ENCODE measurements at regions not wholly inside any gene's neighbourhood (a gene's known extent, or its start where the extent isn't known, plus 50 kb on each side); places are given as distances from the start of the nearest gene placed in this dataset.

GRCh38 chr13:62799931-62800436 is 1384.3 kb upstream of the PCDH20 start:
- no peak overlapping the region for H3K4me3 ChIP-seq (ENCODE audit: low read depth, low read length)
- in situ Hi-C loops (cut with HindIII; ENCODE audit: low sequenced_read_pairs): no loop called here
- no peak for TF ChIP-seq CTCF (IDR thresholded peaks at IDR 0.05; ENCODE audit: low read depth, low read length, missing control alignments)
- DNase-seq (ENCODE audit: low read depth): no peak

- no peak for TF ChIP-seq CTCF (IDR thresholded peaks at IDR 0.05; ENCODE audit: low read depth, low read length, missing control alignments)
- H3K4me3 ChIP-seq (ENCODE audit: low read depth, low read length): no peak overlapping the region
- no peak for DNase-seq (ENCODE audit: low read depth)
- in situ Hi-C loops (cut with HindIII; ENCODE audit: low sequenced_read_pairs): no loop called here
Measured at GRCh38 chr13:62799038-62799535, 1383.4 kb upstream of the PCDH20 start.

GRCh38 chr13:62793850-62794249 is 1378.2 kb upstream of the PCDH20 start:
- no peak for TF ChIP-seq CTCF (IDR thresholded peaks at IDR 0.05; ENCODE audit: low read depth, low read length, missing control alignments)
- DNase-seq (ENCODE audit: low read depth): no peak
- in situ Hi-C loops (cut with HindIII; ENCODE audit: low sequenced_read_pairs): no loop called here
- H3K4me3 ChIP-seq (ENCODE audit: low read depth, low read length): no peak overlapping the region

- no peak for TF ChIP-seq CTCF (IDR thresholded peaks at IDR 0.05; ENCODE audit: low read depth, low read length, missing control alignments)
- no peak overlapping the region for H3K4me3 ChIP-seq (ENCODE audit: low read depth, low read length)
- in situ Hi-C loops (cut with HindIII; ENCODE audit: low sequenced_read_pairs): no loop called here
- no peak for DNase-seq (ENCODE audit: low read depth)
Measured at GRCh38 chr13:62781866-62782265, 1366.2 kb upstream of the PCDH20 start.

- no peak for DNase-seq (ENCODE audit: low read depth)
- no peak for TF ChIP-seq CTCF (IDR thresholded peaks at IDR 0.05; ENCODE audit: low read depth, low read length, missing control alignments)
- in situ Hi-C loops (cut with HindIII; ENCODE audit: low sequenced_read_pairs): no loop called here
- H3K4me3 ChIP-seq (ENCODE audit: low read depth, low read length): no peak overlapping the region
Measured at GRCh38 chr13:62779161-62779560, 1363.5 kb upstream of the PCDH20 start.

- DNase-seq (ENCODE audit: low read depth): no peak
- in situ Hi-C loops (cut with HindIII; ENCODE audit: low sequenced_read_pairs): no loop called here
- H3K4me3 ChIP-seq (ENCODE audit: low read depth, low read length): no peak overlapping the region
- no peak for TF ChIP-seq CTCF (IDR thresholded peaks at IDR 0.05; ENCODE audit: low read depth, low read length, missing control alignments)
Measured at GRCh38 chr13:62767473-62767872, 1351.8 kb upstream of the PCDH20 start.
